ENCODE measurements at regions not wholly inside any gene's neighbourhood (a gene's known extent, or its start where the extent isn't known, plus 50 kb on each side); places are given as distances from the start of the nearest gene placed in this dataset.

GRCh38 chr5:8520917-8521316 lies 652.0 kb downstream of the MTRR start:
- no peaks in the 10 kb centered on the region for H3K27me3 ChIP-seq
- DNase-seq (no peak), ATAC-seq (no peak)
- intact Hi-C loops (cut with DNase I), result no loop called here
- no peaks in the 10 kb centered on the region for H3K36me3 ChIP-seq
- H3K4me1 ChIP-seq, result no peaks in the 10 kb centered on the region
- no peaks in the 10 kb centered on the region for H3K9me3 ChIP-seq
- 57 to 69% (median 63%) methylated on average over 3 of the region's 3 CpGs for WGBS, 4 donors
- TF ChIP-seq POLR2A (IDR thresholded peaks at IDR 0.05) (no peak), CTCF (IDR thresholded peaks at IDR 0.05) (no peak)
- no peak overlapping the region for H3K4me3 ChIP-seq
- H3K27ac ChIP-seq, result no peak overlapping the region

GRCh38 chr5:8521991-8522390 lies 653.0 kb downstream of the MTRR start:
- intact Hi-C loops (cut with DNase I), result no loop called here
- Histone ChIP-seq H3K27ac (no peak overlapping the region), H3K4me3 (no peak overlapping the region), H3K36me3 (no peaks in the 10 kb centered on the region), H3K4me1 (no peaks in the 10 kb centered on the region), H3K27me3 (no peaks in the 10 kb centered on the region), H3K9me3 (no peaks in the 10 kb centered on the region)
- DNase-seq (no peak), ATAC-seq (no peak)
- TF ChIP-seq POLR2A (IDR thresholded peaks at IDR 0.05), result no peak
- no peak for TF ChIP-seq CTCF (IDR thresholded peaks at IDR 0.05)
- 69 to 83% (median 78%) methylated on average over 8 of the region's 8 CpGs for WGBS, 4 donors

GRCh38 chr5:8522646-8523045 lies 653.7 kb downstream of the MTRR start:
- no peak for TF ChIP-seq POLR2A (IDR thresholded peaks at IDR 0.05)
- 38 to 68% (median 62%) methylated on average over 3 of the region's 3 CpGs for WGBS, 4 donors
- intact Hi-C loops (cut with DNase I), result no loop called here
- no peak for DNase-seq
- Histone ChIP-seq H3K27me3 (no peaks in the 10 kb centered on the region), H3K4me3 (no peak overlapping the region), H3K9me3 (no peaks in the 10 kb centered on the region), H3K4me1 (no peaks in the 10 kb centered on the region), H3K36me3 (no peaks in the 10 kb centered on the region), H3K27ac (no peak overlapping the region)
- ATAC-seq, result no peak

GRCh38 chr5:8523501-8523900 lies 654.6 kb downstream of the MTRR start:
- 68 to 78% (median 72%) methylated on average over 3 of the region's 3 CpGs for WGBS, 4 donors
- H3K9me3 ChIP-seq, result no peaks in the 10 kb centered on the region
- intact Hi-C loops (cut with DNase I), result no loop called here
- H3K27ac ChIP-seq, result no peak overlapping the region
- H3K4me1 ChIP-seq, result no peaks in the 10 kb centered on the region
- TF ChIP-seq POLR2A (IDR thresholded peaks at IDR 0.05), result no peak
- TF ChIP-seq CTCF (IDR thresholded peaks at IDR 0.05), result no peak
- no peak overlapping the region for H3K4me3 ChIP-seq
- H3K36me3 ChIP-seq, result no peaks in the 10 kb centered on the region
- ATAC-seq, result no peak
- no peaks in the 10 kb centered on the region for H3K27me3 ChIP-seq
- no peak for DNase-seq

GRCh38 chr5:8525819-8526218 lies 656.9 kb downstream of the MTRR start:
- no peaks in the 10 kb centered on the region for H3K36me3 ChIP-seq
- H3K27me3 ChIP-seq, result no peaks in the 10 kb centered on the region
- intact Hi-C loops (cut with DNase I), result no loop called here
- 87 to 94% (median 93%) methylated on average over 2 of the region's 2 CpGs for WGBS, 4 donors
- no peak for TF ChIP-seq POLR2A (IDR thresholded peaks at IDR 0.05)
- TF ChIP-seq CTCF (IDR thresholded peaks at IDR 0.05), result no peak
- H3K4me1 ChIP-seq, result no peaks in the 10 kb centered on the region
- DNase-seq, result no peak
- no peak overlapping the region for H3K4me3 ChIP-seq
- ATAC-seq, result no peak
- H3K9me3 ChIP-seq, result no peaks in the 10 kb centered on the region
- H3K27ac ChIP-seq, result no peak overlapping the region

All from heart left ventricle (tissue), 16 donors.